ENCODE measurements at regions not wholly inside any gene's neighbourhood (a gene's known extent, or its start where the extent isn't known, plus 50 kb on each side); places are given as distances from the start of the nearest gene placed in this dataset.

GRCh38 chr2:193847991-193848390 is 1653.3 kb upstream of the TMEFF2 start:
- no peaks in the 10 kb centered on the region for H3K36me3 ChIP-seq (ENCODE audit: insufficient read depth, low read length)
- FAIRE-seq (no peak), DNase-seq (ENCODE audit: low read depth) (no peak)
- H2AFZ ChIP-seq (ENCODE audit: low read depth, low read length) = no peak overlapping the region
- H3K4me2 ChIP-seq (ENCODE audit: low read length) = no peak overlapping the region
- peaks cover 4% of the 10 kb centered on the region for H3K4me1 Mint-ChIP-seq (ENCODE audit: low read depth, unreplicated experiment)
- H3K9me3 ChIP-seq (ENCODE audit: insufficient read depth, low read depth, low read length) = no peaks in the 10 kb centered on the region
- no peak overlapping the region for H3K4me3 ChIP-seq (ENCODE audit: insufficient read depth, low read depth, low read length)
- H3K27me3 Mint-ChIP-seq (ENCODE audit: low read depth, unreplicated experiment) = no peaks in the 10 kb centered on the region
- TF ChIP-seq CTCF (IDR thresholded peaks at IDR 0.05; ENCODE audit: insufficient read depth, low read depth, low read length) (no peak), EZH2 (IDR thresholded peaks at IDR 0.05; ENCODE audit: insufficient read depth, low read length) (no peak)
- H4K20me1 ChIP-seq (ENCODE audit: insufficient read depth, low read length) = no peaks in the 10 kb centered on the region
- H3K27ac Mint-ChIP-seq (ENCODE audit: unreplicated experiment) = no peak overlapping the region
- peaks cover 7% of the 10 kb centered on the region for H3K4me1 ChIP-seq (ENCODE audit: insufficient read depth, low read length)
- no peak overlapping the region for H3K9ac ChIP-seq (ENCODE audit: low read length)
- no peaks in the 10 kb centered on the region for H3K9me3 Mint-ChIP-seq (ENCODE audit: unreplicated experiment)
- no peak overlapping the region for H3K4me3 Mint-ChIP-seq (ENCODE audit: unreplicated experiment)
- H3K27me3 ChIP-seq (ENCODE audit: insufficient read depth, low read length) = no peaks in the 10 kb centered on the region
- H3K79me2 ChIP-seq (ENCODE audit: insufficient read depth, low read length) = no peaks in the 10 kb centered on the region
- H3K27ac ChIP-seq (ENCODE audit: low read depth, low read length) = no peak overlapping the region
- no peaks in the 10 kb centered on the region for H3K36me3 Mint-ChIP-seq (ENCODE audit: low read depth, unreplicated experiment)

- no peak overlapping the region for H3K4me3 ChIP-seq (ENCODE audit: insufficient read depth, low read depth, low read length)
- H3K4me1 Mint-ChIP-seq (ENCODE audit: low read depth, unreplicated experiment) = peaks cover 4% of the 10 kb centered on the region
- no peaks in the 10 kb centered on the region for H3K27me3 Mint-ChIP-seq (ENCODE audit: low read depth, unreplicated experiment)
- H3K36me3 ChIP-seq (ENCODE audit: insufficient read depth, low read length) = no peaks in the 10 kb centered on the region
- no peak for TF ChIP-seq EZH2 (IDR thresholded peaks at IDR 0.05; ENCODE audit: insufficient read depth, low read length)
- no peak for TF ChIP-seq CTCF (IDR thresholded peaks at IDR 0.05; ENCODE audit: insufficient read depth, low read depth, low read length)
- peaks cover 7% of the 10 kb centered on the region for H3K4me1 ChIP-seq (ENCODE audit: insufficient read depth, low read length)
- H3K9me3 Mint-ChIP-seq (ENCODE audit: unreplicated experiment) = no peaks in the 10 kb centered on the region
- no peaks in the 10 kb centered on the region for H4K20me1 ChIP-seq (ENCODE audit: insufficient read depth, low read length)
- H3K27me3 ChIP-seq (ENCODE audit: insufficient read depth, low read length) = no peaks in the 10 kb centered on the region
- no peaks in the 10 kb centered on the region for H3K9me3 ChIP-seq (ENCODE audit: insufficient read depth, low read depth, low read length)
- no peak overlapping the region for H3K27ac Mint-ChIP-seq (ENCODE audit: unreplicated experiment)
- no peak overlapping the region for H2AFZ ChIP-seq (ENCODE audit: low read depth, low read length)
- peak overlapping the region; percentile 36 for H3K27ac ChIP-seq (ENCODE audit: low read depth, low read length)
- no peaks in the 10 kb centered on the region for H3K36me3 Mint-ChIP-seq (ENCODE audit: low read depth, unreplicated experiment)
- no peaks in the 10 kb centered on the region for H3K79me2 ChIP-seq (ENCODE audit: insufficient read depth, low read length)
- DNase-seq (ENCODE audit: low read depth) (peak; percentile 74), FAIRE-seq (no peak)
- H3K4me3 Mint-ChIP-seq (ENCODE audit: unreplicated experiment) = no peak overlapping the region
- H3K4me2 ChIP-seq (ENCODE audit: low read length) = peak overlapping the region; percentile 39
- no peak overlapping the region for H3K9ac ChIP-seq (ENCODE audit: low read length)
These were observed 1652.4 kb upstream of the TMEFF2 start for GRCh38 chr2:193847130-193847529.

DNA sequence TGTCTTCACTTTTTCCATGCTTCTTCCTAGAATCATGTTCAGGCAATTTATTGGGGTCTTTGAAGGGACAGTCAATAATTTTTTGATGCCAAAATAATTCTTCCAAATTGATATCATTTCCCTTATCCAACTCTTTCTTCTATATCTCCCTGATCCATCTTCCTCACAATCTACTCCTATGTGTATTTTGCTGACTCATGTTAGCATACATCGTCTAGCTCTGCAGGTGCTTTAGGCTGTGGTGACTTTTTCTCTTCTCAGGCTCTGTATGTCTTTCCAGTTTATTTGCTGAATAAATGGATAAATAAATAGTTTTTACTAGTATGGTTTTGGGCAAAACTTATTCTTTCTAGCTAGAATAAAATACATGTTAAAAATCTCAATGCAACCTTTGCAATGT is 1650.9 kb upstream of the TMEFF2 start:
- Histone ChIP-seq H3K79me2 (ENCODE audit: insufficient read depth, low read length) (no peaks in the 10 kb centered on the region), H3K4me2 (ENCODE audit: low read length) (no peak overlapping the region), H3K4me3 (ENCODE audit: insufficient read depth, low read depth, low read length) (no peak overlapping the region), H3K4me1 (ENCODE audit: insufficient read depth, low read length) (peaks cover 15% of the 10 kb centered on the region), H3K9me3 (ENCODE audit: insufficient read depth, low read depth, low read length) (no peaks in the 10 kb centered on the region), H3K36me3 (ENCODE audit: insufficient read depth, low read length) (no peaks in the 10 kb centered on the region), H3K27ac (ENCODE audit: low read depth, low read length) (no peak overlapping the region), H3K9ac (ENCODE audit: low read length) (no peak overlapping the region), H4K20me1 (ENCODE audit: insufficient read depth, low read length) (no peaks in the 10 kb centered on the region), H3K27me3 (ENCODE audit: insufficient read depth, low read length) (no peaks in the 10 kb centered on the region), H2AFZ (ENCODE audit: low read depth, low read length) (no peak overlapping the region)
- Mint-ChIP-seq H3K4me1 (ENCODE audit: low read depth, unreplicated experiment) (peaks cover 13% of the 10 kb centered on the region), H3K4me3 (ENCODE audit: unreplicated experiment) (no peak overlapping the region), H3K27ac (ENCODE audit: unreplicated experiment) (no peak overlapping the region), H3K9me3 (ENCODE audit: unreplicated experiment) (no peaks in the 10 kb centered on the region), H3K36me3 (ENCODE audit: low read depth, unreplicated experiment) (no peaks in the 10 kb centered on the region), H3K27me3 (ENCODE audit: low read depth, unreplicated experiment) (no peaks in the 10 kb centered on the region)
- DNase-seq (ENCODE audit: low read depth) (no peak), FAIRE-seq (no peak)
- no peak for TF ChIP-seq CTCF (IDR thresholded peaks at IDR 0.05; ENCODE audit: insufficient read depth, low read depth, low read length)
- TF ChIP-seq EZH2 (IDR thresholded peaks at IDR 0.05; ENCODE audit: insufficient read depth, low read length) = no peak
